Fibroblast of mammary gland (primary cell): ENCODE measurements at regions not wholly inside any gene's neighbourhood (a gene's known extent, or its start where the extent isn't known, plus 50 kb on each side); places are given as distances from the start of the nearest gene placed in this dataset.

Experiments
- DNase-seq: peaks from one replicate; pipeline ENCODE4 v3.0.0-alpha.2; 2010; ENCODE audit warnings: low read depth
- H3K4me3 ChIP-seq: 2 replicates; pipeline ENCODE4 v1.5.1; 2011; ENCODE audit warnings: low read depth, mild to moderate bottlenecking, low read length, moderate library complexity; ENCODE audit not compliant: control insufficient read depth
- CTCF ChIP-seq: conservative IDR thresholded peaks from 2 replicates; pipeline ENCODE4 v1.5.1; 2011; ENCODE audit warnings: low read depth, low read length, inconsistent platforms; ENCODE audit not compliant: control insufficient read depth, insufficient read depth

- H3K4me3 ChIP-seq: no peak overlapping the region
- no peak for TF ChIP-seq CTCF
- DNase-seq: no peak
Measured at GRCh38 chr12:126198516-126198915, 1133.3 kb downstream of the AACS start.

- no peak for TF ChIP-seq CTCF
- no peak for DNase-seq
- no peak overlapping the region for H3K4me3 ChIP-seq
Measured at GRCh38 chr12:126198966-126199692, 1133.9 kb downstream of the AACS start.

GRCh38 chr12:126201981-126202537, 1136.8 kb downstream of the AACS start:
- TF ChIP-seq CTCF: no peak
- no peak overlapping the region for H3K4me3 ChIP-seq
- DNase-seq: no peak

GRCh38 chr12:126204326-126204725, 1139.1 kb downstream of the AACS start:
- no peak for DNase-seq
- TF ChIP-seq CTCF: no peak

GRCh38 chr12:126210026-126210425, 1144.8 kb downstream of the AACS start:
- TF ChIP-seq CTCF: no peak
- no peak overlapping the region for H3K4me3 ChIP-seq
- DNase-seq: no peak

More at GRCh38 chr12:126204326-126204725, 1139.1 kb downstream of the AACS start:
- no peak overlapping the region for H3K4me3 ChIP-seq

GRCh38 chr12:126210448-126210847, 1145.2 kb downstream of the AACS start:
- DNase-seq: no peak
- no peak for TF ChIP-seq CTCF
- no peak overlapping the region for H3K4me3 ChIP-seq
